Suprapubic skin (tissue), 4 donors: ENCODE measurements at regions not wholly inside any gene's neighbourhood (a gene's known extent, or its start where the extent isn't known, plus 50 kb on each side); places are given as distances from the start of the nearest gene placed in this dataset.
A peak's percentile ranks its signal among the peaks of the same experiment; 100 is the strongest.
"Not testable (repeated sequence)": the region's sequence is repeated elsewhere in the genome, so short reads cannot be mapped to it uniquely, and the experiment has no call there.

Experiments
- DNase-seq, 2 donors: peaks; one replicate each; pipeline ENCODE4 v3.0.0-alpha.2; 2019; ENCODE audit warnings: low spot score in 2 of 2
- H3K27ac ChIP-seq: fragments of 200-600 bp; sonication (generic); one replicate; pipeline ENCODE4 v1.5.1; 2019
- H3K27me3 ChIP-seq: fragments of 200-600 bp; sonication (generic); one replicate; pipeline ENCODE4 v1.5.1; 2019
- H3K36me3 ChIP-seq: fragments of 200-600 bp; sonication (generic); one replicate; pipeline ENCODE4 v1.5.1; 2019
- H3K4me1 ChIP-seq: fragments of 200-600 bp; sonication (generic); one replicate; pipeline ENCODE4 v1.5.1; 2019
- H3K4me3 ChIP-seq: fragments of 200-600 bp; sonication (generic); one replicate; pipeline ENCODE4 v1.5.1; 2019; ENCODE audit warnings: mild to moderate bottlenecking
- H3K9me3 ChIP-seq: fragments of 200-600 bp; sonication (generic); one replicate; pipeline ENCODE4 v1.5.1; 2019
- CTCF ChIP-seq, 2 donors: fragments of 200-600 bp in 1 of 2; fragments of 450-650 bp in 1 of 2; sonication (generic) in 1 of 2; IDR thresholded peaks; one replicate each; pipeline ENCODE4 v1.5.1; 2016 to 2019; ENCODE audit warnings: antibody characterized with exemption in 2 of 2, mild to moderate bottlenecking in 1 of 2, moderate library complexity in 1 of 2
- EP300 ChIP-seq: sonication (generic); formaldehyde crosslinking; IDR thresholded peaks from one replicate; pipeline ENCODE4 v1.6.1; 2017; ENCODE audit warnings: antibody characterized with exemption
- POLR2A ChIP-seq, 2 donors: fragments of 450-650 bp; IDR thresholded peaks; one replicate each; pipeline ENCODE4 v1.6.1; 2017; ENCODE audit warnings: antibody characterized with exemption in 2 of 2, mild to moderate bottlenecking in 2 of 2, moderate library complexity in 2 of 2
- POLR2AphosphoS5 ChIP-seq, 3 donors: sonication (generic); formaldehyde crosslinking; IDR thresholded peaks; one replicate each; pipeline ENCODE4 v1.6.1; 2017; ENCODE audit warnings: antibody characterized with exemption in 3 of 3
- WGBS: methylation state at CpG from one replicate; pipeline ENCODE4 v1.1.5; 2018; 5-methylcytosine and 5-hydroxymethylcytosine counted together

GRCh38 chr11:109061394-109061793 is 360.6 kb upstream of the C11orf87 start:
- TF ChIP-seq POLR2AphosphoS5 (IDR thresholded peaks at IDR 0.05), result no peak
- no peak for TF ChIP-seq POLR2A (IDR thresholded peaks at IDR 0.05)
- no peak for TF ChIP-seq EP300
- no peak for TF ChIP-seq CTCF (IDR thresholded peaks at IDR 0.05)
- WGBS, result 70% methylated on average over 1 of the region's 1 CpG
- Histone ChIP-seq H3K4me1 (no peaks in the 10 kb centered on the region), H3K27me3 (no peaks in the 10 kb centered on the region), H3K9me3 (no peaks in the 10 kb centered on the region), H3K27ac (no peak overlapping the region), H3K36me3 (no peaks in the 10 kb centered on the region), H3K4me3 (no peak overlapping the region)
- no peak for DNase-seq

- TF ChIP-seq POLR2AphosphoS5 (IDR thresholded peaks at IDR 0.05), result no peak
- TF ChIP-seq EP300, result no peak
- TF ChIP-seq CTCF (IDR thresholded peaks at IDR 0.05), result no peak
- TF ChIP-seq POLR2A (IDR thresholded peaks at IDR 0.05), result no peak
- no peaks in the 10 kb centered on the region for H3K9me3 ChIP-seq
- H3K36me3 ChIP-seq, result no peaks in the 10 kb centered on the region
- 75% methylated on average over 2 of the region's 2 CpGs for WGBS
- no peak overlapping the region for H3K27ac ChIP-seq
- no peaks in the 10 kb centered on the region for H3K27me3 ChIP-seq
- H3K4me1 ChIP-seq, result no peaks in the 10 kb centered on the region
- no peak for DNase-seq
- H3K4me3 ChIP-seq, result no peak overlapping the region
These were observed 359.5 kb upstream of the C11orf87 start for GRCh38 chr11:109062445-109062844.

- no peaks in the 10 kb centered on the region for H3K27me3 ChIP-seq
- no peaks in the 10 kb centered on the region for H3K9me3 ChIP-seq
- 24% methylated on average over 2 of the region's 2 CpGs for WGBS
- H3K4me1 ChIP-seq, result no peaks in the 10 kb centered on the region
- H3K4me3 ChIP-seq, result no peak overlapping the region
- TF ChIP-seq EP300 (no peak), POLR2A (IDR thresholded peaks at IDR 0.05) (no peak), POLR2AphosphoS5 (IDR thresholded peaks at IDR 0.05) (no peak), CTCF (IDR thresholded peaks at IDR 0.05) (no peak)
- H3K27ac ChIP-seq, result no peak overlapping the region
- no peaks in the 10 kb centered on the region for H3K36me3 ChIP-seq
- no peak for DNase-seq
These were observed 359.1 kb upstream of the C11orf87 start for GRCh38 chr11:109062871-109063270.

- H3K4me3 ChIP-seq, H3K27me3 ChIP-seq, H3K9me3 ChIP-seq, H3K36me3 ChIP-seq, H3K4me1 ChIP-seq, H3K27ac ChIP-seq, DNase-seq: not testable (repeated sequence)
- 83% methylated on average over 5 of the region's 5 CpGs for WGBS
These were observed 357.2 kb upstream of the C11orf87 start for GRCh38 chr11:109064618-109065311.

- TF ChIP-seq EP300 (no peak), POLR2AphosphoS5 (IDR thresholded peaks at IDR 0.05) (no peak)
- H3K9me3 ChIP-seq, result no peaks in the 10 kb centered on the region
- H3K4me3 ChIP-seq, result no peak overlapping the region
- no peak for DNase-seq
- H3K27ac ChIP-seq, result peak overlapping the region; percentile 49
- H3K36me3 ChIP-seq, result no peaks in the 10 kb centered on the region
- H3K27me3 ChIP-seq, result no peaks in the 10 kb centered on the region
- H3K4me1 ChIP-seq, result peaks cover 15% of the 10 kb centered on the region
These were observed 350.7 kb upstream of the C11orf87 start for GRCh38 chr11:109071262-109071661.

GRCh38 chr11:109071712-109072524 is 350.1 kb upstream of the C11orf87 start:
- Histone ChIP-seq H3K27me3 (no peaks in the 10 kb centered on the region), H3K9me3 (no peaks in the 10 kb centered on the region), H3K36me3 (no peaks in the 10 kb centered on the region), H3K4me1 (peaks cover 19% of the 10 kb centered on the region), H3K27ac (peak overlapping the region; percentile 49), H3K4me3 (no peak overlapping the region)
- no peak for TF ChIP-seq CTCF (IDR thresholded peaks at IDR 0.05)
- peak in 1 of 3 donors; percentile 87 for TF ChIP-seq POLR2AphosphoS5 (IDR thresholded peaks at IDR 0.05)
- WGBS, result 20% methylated on average over 5 of the region's 5 CpGs
- no peak for DNase-seq
